ENCODE measurements at regions not wholly inside any gene's neighbourhood (a gene's known extent, or its start where the extent isn't known, plus 50 kb on each side); places are given as distances from the start of the nearest gene placed in this dataset.

DNA sequence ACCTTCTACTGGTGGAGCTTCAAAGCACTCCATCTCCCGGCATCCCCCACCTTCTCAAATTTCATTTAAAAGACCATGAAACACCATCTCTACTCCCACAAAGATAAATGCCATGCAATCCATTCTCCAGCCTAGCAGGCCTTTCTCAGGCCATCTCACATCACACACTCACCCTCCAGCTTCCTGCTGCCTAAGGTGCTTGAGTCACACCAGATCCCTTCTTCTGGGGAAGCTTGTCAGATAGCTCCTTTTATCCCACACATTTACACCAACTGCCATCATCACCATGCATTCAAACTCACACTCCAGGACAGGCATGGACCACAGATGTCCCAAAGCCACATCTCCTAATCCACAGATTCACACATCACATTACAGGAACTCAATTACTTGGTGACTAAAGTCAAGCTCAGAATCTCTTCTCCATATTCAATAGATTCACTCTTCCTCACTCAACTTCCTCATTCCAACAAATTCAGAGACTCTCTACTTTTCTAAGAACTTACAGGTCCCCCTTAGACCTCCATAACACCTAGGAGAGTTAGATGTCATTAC is 292.5 kb downstream of the TNS1 start:
- H3K4me3 Mint-ChIP-seq = no peak overlapping the region
- H3K4me1 Mint-ChIP-seq (ENCODE audit: low read depth) = no peaks in the 10 kb centered on the region
- H3K36me3 Mint-ChIP-seq (ENCODE audit: low read depth) = no peaks in the 10 kb centered on the region
- H3K9me3 Mint-ChIP-seq = no peaks in the 10 kb centered on the region
- H3K27me3 Mint-ChIP-seq (ENCODE audit: low read depth) = no peaks in the 10 kb centered on the region
- no peak overlapping the region for H3K27ac Mint-ChIP-seq

DNA sequence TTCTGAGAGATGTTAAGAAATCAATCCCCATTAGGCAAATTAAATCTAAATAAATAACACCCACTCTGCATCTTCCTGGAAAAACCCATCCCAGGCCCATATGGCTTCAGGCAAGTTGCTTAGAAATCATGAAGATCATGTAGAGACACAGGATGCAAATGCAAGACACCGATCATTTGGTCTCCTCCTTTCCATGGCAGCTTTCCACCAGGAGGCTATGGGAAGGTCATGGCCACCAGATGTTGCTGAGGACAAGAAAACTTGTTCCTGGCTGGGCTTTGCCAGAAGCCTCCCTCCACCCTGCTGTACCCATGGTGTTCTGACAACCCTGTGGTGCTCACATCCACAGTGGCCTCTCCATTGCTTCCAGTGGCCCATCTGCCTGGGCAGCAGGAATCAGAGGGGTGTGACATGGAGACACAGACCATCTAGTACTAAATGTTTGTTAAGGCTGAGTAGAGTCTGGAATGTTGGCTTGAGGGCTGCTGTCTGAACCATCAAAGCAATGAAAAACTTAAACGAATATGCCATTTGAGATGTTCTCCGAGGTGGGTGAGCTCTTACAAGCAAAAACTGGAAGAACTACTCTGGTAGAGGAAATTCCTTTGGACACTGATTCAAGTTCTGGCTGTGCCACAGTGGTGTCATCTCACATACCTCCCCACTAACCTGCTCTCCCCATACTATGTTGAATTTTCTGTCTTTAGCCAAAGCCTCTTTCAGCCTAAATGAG is 293.2 kb downstream of the TNS1 start:
- H3K36me3 Mint-ChIP-seq (ENCODE audit: low read depth) = no peaks in the 10 kb centered on the region
- H3K27me3 Mint-ChIP-seq (ENCODE audit: low read depth) = no peaks in the 10 kb centered on the region
- no peaks in the 10 kb centered on the region for H3K9me3 Mint-ChIP-seq
- H3K27ac Mint-ChIP-seq = no peak overlapping the region
- no peaks in the 10 kb centered on the region for H3K4me1 Mint-ChIP-seq (ENCODE audit: low read depth)
- no peak overlapping the region for H3K4me3 Mint-ChIP-seq

DNA sequence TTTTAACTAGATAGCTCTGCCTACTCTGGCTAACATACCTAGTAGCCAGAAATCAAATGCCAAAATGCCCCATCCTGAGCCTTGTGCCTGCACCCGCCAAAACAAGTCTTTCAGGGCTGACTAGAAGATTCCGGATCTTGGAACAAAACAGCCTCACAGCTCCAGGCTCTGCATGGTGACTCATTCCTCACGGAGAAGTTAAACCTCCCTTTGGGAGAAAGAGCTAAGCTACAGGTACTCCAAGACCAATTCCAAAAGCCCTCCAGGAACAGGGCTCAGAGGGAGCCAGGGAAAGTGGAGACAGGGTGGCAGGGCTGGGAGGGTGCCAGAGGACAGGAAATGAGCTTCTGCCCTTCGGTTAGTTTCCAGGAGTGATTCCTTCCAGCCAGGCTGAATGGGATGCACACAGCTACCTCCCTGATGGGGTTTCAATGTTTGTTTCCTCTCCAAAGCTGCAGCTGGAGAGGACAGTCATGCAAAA is 295.6 kb downstream of the TNS1 start:
- Mint-ChIP-seq H3K27me3 (ENCODE audit: low read depth) (no peaks in the 10 kb centered on the region), H3K4me1 (ENCODE audit: low read depth) (no peaks in the 10 kb centered on the region), H3K36me3 (ENCODE audit: low read depth) (no peaks in the 10 kb centered on the region), H3K9me3 (no peaks in the 10 kb centered on the region), H3K27ac (no peak overlapping the region), H3K4me3 (no peak overlapping the region)

DNA sequence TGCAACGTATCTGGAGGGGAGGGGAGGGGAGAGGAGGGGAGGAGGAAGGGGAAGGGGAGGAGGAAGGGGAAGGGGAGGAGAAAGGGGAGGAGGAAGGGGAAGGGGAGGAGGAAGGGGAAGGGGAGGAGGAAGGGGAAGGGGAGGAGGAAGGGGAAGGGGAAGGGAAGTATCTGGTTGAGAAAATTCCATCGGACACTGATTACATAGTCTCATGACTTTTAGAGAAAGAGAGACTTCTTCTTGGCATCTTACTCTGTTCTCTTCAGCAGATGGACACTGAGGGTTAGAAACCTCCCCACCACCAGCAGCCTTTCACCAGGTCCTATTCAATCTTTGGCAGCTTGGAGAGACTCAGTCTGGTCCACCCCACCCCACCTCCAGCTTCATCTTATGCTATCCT is 296.3 kb downstream of the TNS1 start:
- H3K4me3 Mint-ChIP-seq = no peak overlapping the region
- H3K36me3 Mint-ChIP-seq (ENCODE audit: low read depth) = no peaks in the 10 kb centered on the region
- no peaks in the 10 kb centered on the region for H3K4me1 Mint-ChIP-seq (ENCODE audit: low read depth)
- H3K27me3 Mint-ChIP-seq (ENCODE audit: low read depth) = no peaks in the 10 kb centered on the region
- H3K27ac Mint-ChIP-seq = no peak overlapping the region
- no peaks in the 10 kb centered on the region for H3K9me3 Mint-ChIP-seq

DNA sequence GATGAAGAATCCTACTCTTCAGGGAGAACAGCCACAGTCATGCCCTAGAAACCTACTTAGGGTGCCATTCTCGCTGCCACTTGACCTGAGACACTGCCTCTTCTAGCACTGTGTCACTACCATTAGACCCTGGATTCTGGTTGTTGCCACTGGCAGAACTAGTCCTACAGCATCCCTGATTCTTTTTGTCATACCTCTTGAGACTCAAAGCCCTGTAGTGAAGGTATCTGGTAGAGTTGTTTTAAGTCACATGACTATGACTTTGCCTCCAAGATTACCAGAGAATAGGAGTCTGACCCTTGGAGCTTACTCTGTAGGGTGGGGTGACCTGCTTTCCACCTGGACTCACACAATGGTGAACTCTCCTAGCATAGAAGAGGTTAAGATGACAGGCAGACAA is 296.7 kb downstream of the TNS1 start:
- no peaks in the 10 kb centered on the region for H3K27me3 Mint-ChIP-seq (ENCODE audit: low read depth)
- H3K36me3 Mint-ChIP-seq (ENCODE audit: low read depth) = no peaks in the 10 kb centered on the region
- no peak overlapping the region for H3K4me3 Mint-ChIP-seq
- H3K27ac Mint-ChIP-seq = no peak overlapping the region
- H3K4me1 Mint-ChIP-seq (ENCODE audit: low read depth) = no peaks in the 10 kb centered on the region
- H3K9me3 Mint-ChIP-seq = no peaks in the 10 kb centered on the region

DNA sequence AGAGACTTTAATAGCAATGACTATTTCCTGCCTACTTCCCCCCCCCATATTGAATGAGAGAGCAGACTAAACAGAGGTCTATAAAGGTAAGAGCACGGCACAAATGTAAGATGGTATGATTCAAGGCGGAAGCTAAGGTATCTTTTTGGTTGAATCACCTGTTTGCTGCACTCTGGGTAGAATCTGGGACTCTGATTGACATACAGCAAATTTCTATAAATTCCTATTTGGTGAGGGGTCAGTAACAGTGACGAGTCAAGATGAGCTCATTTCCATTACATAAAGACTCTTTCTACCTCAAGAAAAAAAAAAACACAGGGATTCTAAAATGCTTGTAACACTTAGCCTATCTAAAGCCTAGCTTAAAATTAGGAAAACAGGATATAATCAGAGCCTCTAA is 297.3 kb downstream of the TNS1 start:
- Mint-ChIP-seq H3K27ac (no peak overlapping the region), H3K9me3 (no peaks in the 10 kb centered on the region), H3K4me3 (no peak overlapping the region), H3K27me3 (ENCODE audit: low read depth) (no peaks in the 10 kb centered on the region), H3K36me3 (ENCODE audit: low read depth) (no peaks in the 10 kb centered on the region), H3K4me1 (ENCODE audit: low read depth) (no peaks in the 10 kb centered on the region)

DNA sequence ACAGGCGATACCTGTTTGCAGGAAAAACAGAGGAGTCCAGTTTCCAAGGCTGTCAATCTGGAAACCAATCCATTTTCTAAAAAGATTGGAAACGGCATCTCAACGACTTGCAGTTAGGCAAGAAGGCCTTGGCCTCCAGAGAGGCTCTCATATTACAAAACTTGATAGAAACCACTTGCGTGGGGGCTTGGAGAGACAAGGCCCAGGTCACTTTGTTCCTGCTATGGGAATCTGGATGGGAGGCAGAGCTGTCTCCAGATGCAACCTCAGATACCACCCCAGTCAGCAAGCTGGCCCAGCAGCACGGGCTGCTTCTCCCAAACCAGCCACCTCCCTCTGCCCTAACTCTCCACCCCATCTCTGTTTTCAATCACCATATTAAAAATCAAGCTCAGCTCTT is 298.8 kb downstream of the TNS1 start:
- no peaks in the 10 kb centered on the region for H3K9me3 Mint-ChIP-seq
- no peak overlapping the region for H3K4me3 Mint-ChIP-seq
- no peaks in the 10 kb centered on the region for H3K36me3 Mint-ChIP-seq (ENCODE audit: low read depth)
- H3K4me1 Mint-ChIP-seq (ENCODE audit: low read depth) = no peaks in the 10 kb centered on the region
- no peak overlapping the region for H3K27ac Mint-ChIP-seq
- no peaks in the 10 kb centered on the region for H3K27me3 Mint-ChIP-seq (ENCODE audit: low read depth)

DNA sequence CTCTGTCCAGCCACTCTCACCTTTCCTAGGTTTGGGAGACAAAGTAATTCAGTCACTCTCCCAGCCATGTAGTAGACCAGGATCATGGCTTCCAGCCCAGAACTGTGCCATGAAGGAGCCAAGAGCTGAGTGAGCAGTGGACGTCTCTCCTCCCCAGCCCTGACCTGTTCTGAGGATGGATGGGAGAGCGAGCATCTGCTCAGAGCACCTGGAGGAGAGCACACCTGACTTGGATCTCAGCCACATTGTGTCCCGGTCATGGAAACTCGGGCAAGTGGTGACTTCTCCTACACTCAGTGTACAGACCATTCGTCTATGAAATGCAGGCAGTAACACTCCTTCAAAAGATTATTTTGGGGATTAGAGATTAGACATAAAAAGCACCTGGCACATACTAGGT is 299.7 kb downstream of the TNS1 start:
- no peak overlapping the region for H3K4me3 Mint-ChIP-seq
- H3K4me1 Mint-ChIP-seq (ENCODE audit: low read depth) = no peaks in the 10 kb centered on the region
- no peaks in the 10 kb centered on the region for H3K36me3 Mint-ChIP-seq (ENCODE audit: low read depth)
- no peak overlapping the region for H3K27ac Mint-ChIP-seq
- no peaks in the 10 kb centered on the region for H3K27me3 Mint-ChIP-seq (ENCODE audit: low read depth)
- no peaks in the 10 kb centered on the region for H3K9me3 Mint-ChIP-seq

DNA sequence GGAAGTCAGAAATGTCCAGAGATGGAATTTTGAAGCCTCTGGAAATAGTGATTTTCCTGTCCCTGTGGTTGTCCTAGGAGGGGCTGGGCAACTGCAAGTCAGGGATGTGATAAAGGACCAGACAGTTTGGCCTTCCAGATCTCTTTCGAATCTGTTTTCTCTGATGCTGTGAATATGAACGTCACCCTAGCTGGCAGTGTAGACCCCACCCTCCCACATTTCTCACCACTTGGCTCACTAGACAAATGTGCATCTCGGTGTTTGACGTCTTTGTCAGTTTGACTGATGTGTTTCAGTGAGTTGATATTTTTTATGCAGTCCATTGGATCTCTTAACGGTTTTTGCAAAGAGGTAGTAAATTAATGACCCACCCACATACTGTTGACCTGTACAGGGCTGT is 301.2 kb downstream of the TNS1 start:
- H3K27me3 Mint-ChIP-seq (ENCODE audit: low read depth) = no peaks in the 10 kb centered on the region
- no peaks in the 10 kb centered on the region for H3K36me3 Mint-ChIP-seq (ENCODE audit: low read depth)
- no peak overlapping the region for H3K27ac Mint-ChIP-seq
- no peaks in the 10 kb centered on the region for H3K4me1 Mint-ChIP-seq (ENCODE audit: low read depth)
- no peaks in the 10 kb centered on the region for H3K9me3 Mint-ChIP-seq
- no peak overlapping the region for H3K4me3 Mint-ChIP-seq

DNA sequence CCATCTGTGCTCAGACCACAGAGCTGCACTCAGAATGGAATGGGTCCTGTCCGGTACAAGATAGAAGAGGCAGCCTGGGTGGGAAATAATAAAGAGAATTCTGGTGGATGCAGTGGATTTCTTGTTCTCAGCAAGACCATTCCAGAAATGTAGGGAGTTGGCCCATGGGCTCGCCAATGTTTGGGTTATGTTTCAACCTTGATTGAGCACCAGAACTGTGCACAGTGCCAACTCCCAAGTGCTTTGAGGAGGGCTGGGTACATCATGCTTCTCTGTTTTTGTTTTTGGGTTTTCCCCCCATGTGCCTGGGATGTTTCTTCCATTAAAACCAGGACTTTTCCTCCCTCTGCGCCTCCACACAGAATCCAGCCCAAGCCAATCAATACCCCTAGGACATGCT is 304.1 kb downstream of the TNS1 start:
- Mint-ChIP-seq H3K9me3 (no peaks in the 10 kb centered on the region), H3K27me3 (ENCODE audit: low read depth) (no peaks in the 10 kb centered on the region), H3K27ac (no peak overlapping the region), H3K4me3 (no peak overlapping the region), H3K36me3 (ENCODE audit: low read depth) (no peaks in the 10 kb centered on the region), H3K4me1 (ENCODE audit: low read depth) (no peaks in the 10 kb centered on the region)

DNA sequence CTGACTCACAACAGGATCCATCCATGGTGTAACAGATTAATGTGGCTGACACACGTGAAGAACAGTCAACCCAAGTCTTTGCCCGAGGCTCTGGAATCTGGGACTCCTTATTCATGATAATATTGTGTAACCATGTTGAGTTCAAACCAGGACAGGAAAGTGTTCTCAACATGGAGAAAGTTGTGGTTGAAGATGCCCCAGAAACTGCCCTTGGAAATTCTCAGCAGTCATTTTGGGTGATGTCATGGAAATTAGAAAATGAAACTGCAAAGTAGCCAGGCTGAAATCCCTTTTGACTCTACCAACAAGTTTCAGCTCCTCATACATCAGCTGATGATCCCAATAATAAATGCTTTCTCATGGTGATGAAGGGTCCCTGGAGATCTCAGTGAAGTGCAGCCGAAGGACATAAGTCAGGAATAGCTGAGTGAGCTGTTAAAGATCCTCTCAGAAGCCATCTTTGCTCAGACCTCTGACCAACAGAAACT is 307.7 kb downstream of the TNS1 start:
- no peaks in the 10 kb centered on the region for H3K9me3 Mint-ChIP-seq
- no peak overlapping the region for H3K4me3 Mint-ChIP-seq
- H3K36me3 Mint-ChIP-seq (ENCODE audit: low read depth) = no peaks in the 10 kb centered on the region
- no peak overlapping the region for H3K27ac Mint-ChIP-seq
- no peaks in the 10 kb centered on the region for H3K4me1 Mint-ChIP-seq (ENCODE audit: low read depth)
- no peaks in the 10 kb centered on the region for H3K27me3 Mint-ChIP-seq (ENCODE audit: low read depth)

DNA sequence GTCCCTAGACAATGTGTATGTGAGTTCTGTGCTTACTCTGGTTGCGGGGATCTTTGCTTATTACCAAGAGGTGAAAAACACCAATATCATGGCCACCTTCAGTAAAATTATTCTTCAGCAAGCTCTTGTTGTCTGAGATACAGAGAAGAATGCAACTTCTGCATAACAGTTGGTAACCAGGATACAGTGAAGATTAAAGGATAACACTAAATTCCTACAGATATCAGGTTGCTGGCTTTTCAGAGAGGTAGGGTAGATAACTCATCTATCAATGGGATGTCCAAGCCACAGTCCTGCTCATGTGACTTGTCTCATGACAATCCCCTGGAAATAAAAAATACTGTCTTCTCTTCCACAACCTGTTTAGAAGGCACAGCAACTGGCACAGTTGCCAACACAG is 308.5 kb downstream of the TNS1 start:
- Mint-ChIP-seq H3K4me1 (ENCODE audit: low read depth) (no peaks in the 10 kb centered on the region), H3K27me3 (ENCODE audit: low read depth) (no peaks in the 10 kb centered on the region), H3K36me3 (ENCODE audit: low read depth) (no peaks in the 10 kb centered on the region), H3K4me3 (no peak overlapping the region), H3K9me3 (no peaks in the 10 kb centered on the region), H3K27ac (no peak overlapping the region)

DNA sequence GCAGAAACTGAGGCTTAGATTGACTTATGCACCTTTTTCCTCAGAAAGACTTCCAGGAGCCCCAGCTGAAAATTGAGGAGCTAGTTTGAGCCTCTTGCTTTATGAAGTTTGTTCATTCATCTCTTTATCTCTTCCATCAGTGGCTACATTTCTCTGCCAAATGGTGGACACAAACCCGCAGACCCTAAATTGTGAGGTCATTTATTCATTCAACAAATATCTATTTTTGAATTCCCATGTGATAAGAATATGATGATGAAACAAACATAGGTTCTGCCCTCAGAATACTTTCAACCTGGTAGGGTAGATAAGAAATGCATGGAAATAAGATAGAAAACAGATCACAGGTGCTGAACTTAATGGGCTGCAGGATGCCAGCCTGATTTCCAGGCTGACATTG is 309.4 kb downstream of the TNS1 start:
- Mint-ChIP-seq H3K27ac (no peak overlapping the region), H3K27me3 (ENCODE audit: low read depth) (no peaks in the 10 kb centered on the region), H3K4me1 (ENCODE audit: low read depth) (no peaks in the 10 kb centered on the region), H3K4me3 (no peak overlapping the region), H3K9me3 (no peaks in the 10 kb centered on the region), H3K36me3 (ENCODE audit: low read depth) (no peaks in the 10 kb centered on the region)

DNA sequence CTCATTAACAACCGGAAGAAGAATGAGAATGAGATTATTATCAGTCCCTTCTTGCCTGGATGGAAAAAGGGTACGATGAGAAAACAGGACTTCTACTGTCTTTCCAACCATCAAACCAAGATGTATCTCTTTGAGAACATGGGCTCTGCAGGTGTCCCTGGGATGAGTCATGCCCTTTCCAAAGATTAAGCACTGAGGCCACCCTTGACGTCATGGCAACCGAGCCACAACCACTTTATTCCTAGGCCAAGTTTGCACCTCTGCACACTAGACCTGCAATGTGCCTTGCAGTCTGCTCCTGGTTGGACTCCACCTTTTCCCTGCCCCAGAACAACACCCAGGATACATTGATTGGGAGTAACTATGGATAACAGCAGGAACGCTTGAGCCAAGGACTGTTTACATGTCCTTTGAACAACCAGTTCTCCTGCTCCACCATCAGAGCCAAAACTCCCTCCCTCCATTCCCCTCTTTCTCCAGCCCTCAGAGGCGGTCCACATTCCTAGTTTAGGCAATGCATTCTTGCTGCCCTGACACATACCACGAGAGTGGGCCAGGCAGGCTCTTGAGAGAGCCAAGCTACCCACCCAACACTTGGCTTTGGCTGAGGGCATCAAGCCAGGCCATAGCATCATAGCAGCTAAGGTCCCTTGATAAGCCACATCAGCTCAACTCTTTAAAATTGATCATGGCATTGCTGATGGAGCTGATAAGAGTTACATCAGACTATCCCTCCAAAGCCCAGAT is 310.7 kb downstream of the TNS1 start:
- no peak overlapping the region for H3K4me3 Mint-ChIP-seq
- H3K4me1 Mint-ChIP-seq (ENCODE audit: low read depth) = no peaks in the 10 kb centered on the region
- no peaks in the 10 kb centered on the region for H3K36me3 Mint-ChIP-seq (ENCODE audit: low read depth)
- H3K9me3 Mint-ChIP-seq = no peaks in the 10 kb centered on the region
- no peaks in the 10 kb centered on the region for H3K27me3 Mint-ChIP-seq (ENCODE audit: low read depth)
- no peak overlapping the region for H3K27ac Mint-ChIP-seq

DNA sequence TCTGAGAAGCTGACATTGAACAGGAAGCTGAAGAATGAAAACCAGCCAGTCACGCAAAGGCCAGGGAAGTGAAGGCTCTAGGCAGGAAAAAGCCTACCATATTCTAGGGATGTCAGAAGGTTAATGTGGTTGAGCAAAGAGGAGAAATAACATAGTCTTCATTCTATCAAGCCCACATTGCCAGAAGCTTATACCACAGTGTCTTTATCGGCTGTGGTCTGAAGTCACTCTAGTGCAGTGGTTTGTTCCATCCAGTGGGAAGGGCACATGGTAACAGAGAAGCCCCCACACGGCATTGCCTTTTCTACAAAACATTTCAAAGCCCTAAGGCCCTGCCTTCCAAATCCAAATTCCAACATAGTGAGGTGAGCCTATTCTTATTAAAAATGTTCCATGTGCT is 311.3 kb downstream of the TNS1 start:
- Mint-ChIP-seq H3K27me3 (ENCODE audit: low read depth) (no peaks in the 10 kb centered on the region), H3K4me1 (ENCODE audit: low read depth) (no peaks in the 10 kb centered on the region), H3K9me3 (no peaks in the 10 kb centered on the region), H3K4me3 (no peak overlapping the region), H3K27ac (no peak overlapping the region), H3K36me3 (ENCODE audit: low read depth) (no peaks in the 10 kb centered on the region)

All from T-helper 1 cell treated with Interleukin-12 subunit alpha and Interleukin-12 subunit beta and Interleukin-4 antibody, amounts not matched to agents 30 μg/mL and 1 μg/mL, for 36 hours (primary cell).